Skeletal muscle tissue (tissue), 3 donors: ENCODE measurements at regions not wholly inside any gene's neighbourhood (a gene's known extent, or its start where the extent isn't known, plus 50 kb on each side); places are given as distances from the start of the nearest gene placed in this dataset.

ENCODE experiments used
- H3K27ac ChIP-seq: one replicate; pipeline ENCODE4 v1.7.0; 2013; ENCODE audit warnings: mild to moderate bottlenecking, low read depth, low read length, inconsistent platforms
- H3K27me3 ChIP-seq, 3 donors: one replicate each; pipeline ENCODE4 v1.7.0; 2013; ENCODE audit warnings: low read length in 3 of 3; ENCODE audit not compliant: control insufficient read depth in 3 of 3, insufficient read depth in 3 of 3
- H3K36me3 ChIP-seq, 3 donors: one replicate each; pipeline ENCODE4 v1.7.0; 2013; ENCODE audit warnings: low read length in 3 of 3; ENCODE audit not compliant: control insufficient read depth in 3 of 3, insufficient read depth in 3 of 3
- H3K4me1 ChIP-seq, 3 donors: one replicate each; pipeline ENCODE4 v1.7.0; 2013; ENCODE audit warnings: low read length in 3 of 3, mild to moderate bottlenecking in 3 of 3; ENCODE audit not compliant: control insufficient read depth in 3 of 3, insufficient read depth in 3 of 3
- H3K4me3 ChIP-seq, 3 donors: one replicate each; pipeline ENCODE4 v1.7.0; 2013; ENCODE audit warnings: low read length in 3 of 3
- H3K9ac ChIP-seq, 3 donors: one replicate each; pipeline ENCODE4 v1.7.0; 2013; ENCODE audit warnings: low read length in 3 of 3, mild to moderate bottlenecking in 3 of 3, moderate library complexity in 2 of 3, low read depth in 1 of 3
- H3K9me3 ChIP-seq, 3 donors: one replicate each; pipeline ENCODE4 v1.7.0; 2013; ENCODE audit warnings: low read length in 3 of 3; ENCODE audit not compliant: control insufficient read depth in 3 of 3
- donor health status: Osteomylitis.

DNA sequence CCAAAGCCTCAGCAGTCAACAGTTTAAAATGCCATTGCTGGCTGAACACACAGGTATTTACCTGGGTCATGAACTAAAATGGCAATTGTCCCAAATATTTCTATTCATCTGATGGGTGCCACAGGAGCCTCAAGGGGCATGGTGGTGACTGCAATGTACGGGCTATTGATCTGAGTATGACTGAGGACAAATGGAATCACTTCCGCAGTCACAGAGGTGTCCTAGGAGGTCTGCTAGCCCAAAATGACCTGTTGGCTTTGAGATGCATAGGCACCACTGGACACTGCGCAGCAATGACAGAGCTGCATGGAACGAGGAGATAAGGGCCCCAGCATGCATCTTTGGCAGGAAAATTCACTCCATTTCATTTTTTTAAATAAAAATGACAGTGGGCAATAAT is 474.1 kb upstream of the SOX5 start:
- no peak overlapping the region for H3K4me3 ChIP-seq
- H3K36me3 ChIP-seq, result no peaks in the 10 kb centered on the region
- no peaks in the 10 kb centered on the region for H3K27me3 ChIP-seq
- no peak overlapping the region for H3K27ac ChIP-seq
- H3K9ac ChIP-seq, result no peak overlapping the region
- H3K9me3 ChIP-seq, result no peaks in the 10 kb centered on the region
- H3K4me1 ChIP-seq, result no peaks in the 10 kb centered on the region

DNA sequence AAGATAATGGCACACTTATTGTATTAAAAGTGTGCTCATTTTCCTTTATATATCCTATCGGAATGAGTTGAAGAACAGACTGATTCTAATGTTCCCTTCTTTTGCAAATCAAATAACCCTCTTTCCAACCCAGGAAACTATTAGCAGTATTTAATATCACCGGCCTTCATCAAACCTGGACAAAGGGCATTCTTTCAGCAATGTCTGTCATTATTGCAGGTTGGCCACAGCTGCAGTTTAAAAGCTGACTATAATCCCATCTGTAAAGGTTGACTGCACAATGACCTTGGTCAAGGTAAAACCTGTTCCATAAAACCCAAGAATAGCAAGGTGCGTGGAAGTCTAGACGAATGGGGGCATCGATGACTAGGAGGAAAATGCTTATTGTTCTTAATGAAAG is 472.3 kb upstream of the SOX5 start:
- Histone ChIP-seq H3K9ac (no peak overlapping the region), H3K4me1 (no peaks in the 10 kb centered on the region), H3K27ac (no peak overlapping the region), H3K9me3 (no peaks in the 10 kb centered on the region), H3K4me3 (no peak overlapping the region), H3K27me3 (no peaks in the 10 kb centered on the region), H3K36me3 (no peaks in the 10 kb centered on the region)

DNA sequence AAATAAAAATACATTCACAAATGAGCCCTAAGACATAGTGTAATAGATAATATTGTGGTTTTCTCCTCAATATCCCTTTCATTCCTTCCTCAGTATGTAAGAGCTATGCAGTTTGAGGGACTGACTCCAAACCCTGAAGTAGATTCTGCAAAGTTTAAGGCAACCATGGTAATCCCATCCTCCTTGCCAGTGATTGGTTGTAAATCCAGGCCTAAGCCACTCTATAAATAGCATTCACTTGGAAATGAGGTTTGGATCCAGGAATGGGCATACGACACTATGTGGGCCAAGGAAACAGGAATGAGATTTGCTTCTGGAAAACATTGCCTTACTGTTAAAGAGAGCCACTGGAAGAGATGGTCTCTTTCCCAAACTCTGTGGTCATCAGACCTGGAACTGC is 468.7 kb upstream of the SOX5 start:
- H3K9ac ChIP-seq, result no peak overlapping the region
- no peaks in the 10 kb centered on the region for H3K36me3 ChIP-seq
- no peaks in the 10 kb centered on the region for H3K4me1 ChIP-seq
- no peak overlapping the region for H3K27ac ChIP-seq
- H3K27me3 ChIP-seq, result no peaks in the 10 kb centered on the region
- no peak overlapping the region for H3K4me3 ChIP-seq
- no peaks in the 10 kb centered on the region for H3K9me3 ChIP-seq

DNA sequence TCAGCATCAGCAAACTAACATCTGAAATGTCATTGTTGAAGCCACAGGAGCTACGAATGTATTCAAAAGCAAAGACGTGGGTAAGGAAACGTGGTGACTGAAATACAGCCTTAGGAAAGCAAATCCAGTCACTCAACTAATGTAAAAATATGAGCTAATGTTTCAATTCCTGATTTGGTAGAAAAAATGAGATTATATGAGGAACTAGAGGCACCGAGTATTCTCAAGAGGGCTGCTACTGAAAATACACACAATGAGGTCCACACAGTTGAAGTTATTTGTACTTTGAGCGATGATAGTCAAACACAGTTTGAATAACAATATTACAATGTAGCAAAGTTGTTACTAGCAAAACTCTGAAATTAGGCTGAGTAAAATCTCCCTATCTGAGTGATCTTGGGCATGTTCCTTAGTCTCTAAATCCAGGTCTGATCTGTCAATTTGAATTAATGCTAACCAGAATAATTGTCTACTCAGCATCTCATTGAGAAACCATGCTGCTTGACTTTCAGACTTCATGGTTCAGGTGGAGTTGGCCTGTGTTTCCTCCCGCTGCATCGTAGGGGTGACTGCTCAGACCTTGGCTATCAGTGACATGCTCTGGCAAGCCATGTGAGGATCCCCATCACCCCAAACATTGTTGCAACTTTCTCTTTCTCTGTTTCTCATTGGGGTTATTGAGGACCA is 467.1 kb upstream of the SOX5 start:
- no peak overlapping the region for H3K27ac ChIP-seq
- no peak overlapping the region for H3K9ac ChIP-seq
- no peaks in the 10 kb centered on the region for H3K4me1 ChIP-seq
- H3K9me3 ChIP-seq, result no peaks in the 10 kb centered on the region
- H3K27me3 ChIP-seq, result no peaks in the 10 kb centered on the region
- H3K4me3 ChIP-seq, result no peak overlapping the region
- H3K36me3 ChIP-seq, result no peaks in the 10 kb centered on the region

DNA sequence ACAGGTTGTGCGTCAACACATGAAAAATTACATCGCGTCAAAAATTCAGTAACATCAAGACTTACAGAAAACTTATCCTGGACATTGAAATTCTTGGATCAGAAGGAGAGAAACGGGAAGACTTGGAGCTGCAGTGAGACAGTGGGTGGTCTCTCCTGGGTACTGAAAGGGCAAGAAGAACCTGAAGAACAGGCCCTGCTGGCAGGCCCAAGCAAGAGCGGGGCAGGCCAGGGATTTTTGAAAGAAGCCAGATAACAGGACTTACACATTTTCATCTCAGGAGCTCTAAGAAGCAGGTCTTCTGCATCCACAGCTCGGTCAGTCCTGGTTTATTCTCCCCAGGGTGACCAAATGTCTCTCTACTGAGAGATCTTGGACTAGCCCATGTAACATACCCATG is 466.5 kb upstream of the SOX5 start:
- no peaks in the 10 kb centered on the region for H3K27me3 ChIP-seq
- no peak overlapping the region for H3K9ac ChIP-seq
- H3K9me3 ChIP-seq, result no peaks in the 10 kb centered on the region
- H3K4me3 ChIP-seq, result no peak overlapping the region
- no peaks in the 10 kb centered on the region for H3K36me3 ChIP-seq
- H3K27ac ChIP-seq, result no peak overlapping the region
- H3K4me1 ChIP-seq, result no peaks in the 10 kb centered on the region

DNA sequence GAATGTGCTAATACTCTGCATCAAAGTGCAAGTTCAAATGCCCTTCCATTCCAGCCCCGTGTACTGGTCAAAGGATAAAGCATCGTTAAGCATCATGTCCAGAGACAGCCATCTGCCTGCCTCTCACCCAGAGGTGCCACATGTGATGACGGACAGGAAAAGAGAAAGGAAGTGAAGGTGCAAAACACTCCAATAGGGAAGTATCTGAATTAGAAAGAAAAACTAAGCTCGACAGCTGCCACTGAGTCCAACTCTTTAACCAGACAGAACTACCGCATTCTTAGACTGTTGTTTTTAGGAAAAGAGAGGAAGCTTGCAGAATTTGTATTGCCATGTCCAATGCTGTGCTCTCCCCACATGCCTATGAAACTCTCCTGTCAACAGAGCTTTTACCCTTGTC is 465.0 kb upstream of the SOX5 start:
- no peak overlapping the region for H3K4me3 ChIP-seq

DNA sequence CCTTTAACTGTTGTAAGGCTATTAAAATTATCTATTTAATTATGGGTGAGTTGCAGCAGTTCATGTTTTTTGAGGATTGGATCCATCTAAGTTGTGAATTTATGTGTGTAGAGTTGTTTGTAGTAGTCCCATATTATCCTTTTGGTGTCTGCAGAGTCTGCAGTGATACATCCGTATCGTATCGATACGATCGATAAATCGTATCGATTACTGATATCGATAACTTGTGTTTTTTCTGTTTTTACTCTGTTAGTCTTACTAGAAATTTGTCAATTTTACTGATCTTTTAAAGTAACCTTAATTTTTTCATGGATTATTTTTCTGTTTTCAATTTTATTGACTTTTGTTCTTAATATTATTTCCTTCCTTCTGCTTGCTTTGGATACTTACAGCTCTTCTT is 462.5 kb upstream of the SOX5 start:
- Histone ChIP-seq H3K36me3 (no peaks in the 10 kb centered on the region), H3K4me3 (no peak overlapping the region), H3K9me3 (no peaks in the 10 kb centered on the region), H3K4me1 (no peaks in the 10 kb centered on the region), H3K27me3 (no peaks in the 10 kb centered on the region), H3K27ac (no peak overlapping the region), H3K9ac (no peak overlapping the region)

More for the DNA sequence above, 465.0 kb upstream of the SOX5 start:
- no peaks in the 10 kb centered on the region for H3K27me3 ChIP-seq
- no peaks in the 10 kb centered on the region for H3K36me3 ChIP-seq
- no peak overlapping the region for H3K9ac ChIP-seq
- no peaks in the 10 kb centered on the region for H3K4me1 ChIP-seq
- H3K27ac ChIP-seq, result no peak overlapping the region
- no peaks in the 10 kb centered on the region for H3K9me3 ChIP-seq

DNA sequence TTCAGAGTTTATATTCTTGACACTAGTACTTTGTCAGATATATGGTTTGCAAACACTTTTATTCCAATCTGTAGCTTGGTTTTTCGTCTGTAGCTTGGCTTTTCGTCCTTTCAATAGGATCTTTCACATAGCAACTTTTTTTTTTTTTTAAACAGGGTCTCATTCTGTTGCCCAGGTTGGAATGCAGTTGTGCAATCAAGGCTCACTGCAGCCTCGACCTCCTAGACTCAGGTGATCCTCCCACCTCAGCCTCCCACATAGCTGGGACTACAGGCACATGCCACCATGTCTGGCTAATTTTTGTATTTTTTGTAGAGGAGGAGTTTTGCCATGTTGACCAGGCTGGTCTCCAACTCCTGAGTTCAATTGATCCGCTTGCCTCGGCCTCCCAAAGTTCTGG is 460.4 kb upstream of the SOX5 start:
- H3K4me1 ChIP-seq, result no peaks in the 10 kb centered on the region
- H3K27me3 ChIP-seq, result no peaks in the 10 kb centered on the region
- H3K9me3 ChIP-seq, result no peaks in the 10 kb centered on the region
- no peak overlapping the region for H3K27ac ChIP-seq
- no peak overlapping the region for H3K4me3 ChIP-seq
- H3K9ac ChIP-seq, result no peak overlapping the region
- no peaks in the 10 kb centered on the region for H3K36me3 ChIP-seq

DNA sequence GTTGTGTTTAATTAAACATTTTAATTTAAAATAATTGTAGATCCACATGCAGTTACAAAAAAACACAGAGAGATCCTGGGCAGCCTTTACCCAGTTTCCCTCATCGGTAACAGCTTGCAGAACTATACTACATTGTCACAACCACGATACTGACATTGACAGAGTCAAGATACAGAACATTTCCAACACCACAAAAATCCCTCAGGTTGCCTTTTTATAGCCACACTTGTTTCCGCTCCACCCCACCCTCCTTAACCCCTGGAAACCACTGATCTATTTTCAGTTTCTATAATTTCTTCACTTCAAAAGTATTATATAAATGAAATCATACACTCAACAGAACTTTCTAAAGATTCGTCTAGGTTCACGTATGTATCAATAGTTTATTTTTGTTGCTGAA is 458.8 kb upstream of the SOX5 start:
- Histone ChIP-seq H3K4me1 (no peaks in the 10 kb centered on the region), H3K27me3 (no peaks in the 10 kb centered on the region), H3K4me3 (no peak overlapping the region), H3K9me3 (no peaks in the 10 kb centered on the region), H3K9ac (no peak overlapping the region), H3K36me3 (no peaks in the 10 kb centered on the region), H3K27ac (no peak overlapping the region)

DNA sequence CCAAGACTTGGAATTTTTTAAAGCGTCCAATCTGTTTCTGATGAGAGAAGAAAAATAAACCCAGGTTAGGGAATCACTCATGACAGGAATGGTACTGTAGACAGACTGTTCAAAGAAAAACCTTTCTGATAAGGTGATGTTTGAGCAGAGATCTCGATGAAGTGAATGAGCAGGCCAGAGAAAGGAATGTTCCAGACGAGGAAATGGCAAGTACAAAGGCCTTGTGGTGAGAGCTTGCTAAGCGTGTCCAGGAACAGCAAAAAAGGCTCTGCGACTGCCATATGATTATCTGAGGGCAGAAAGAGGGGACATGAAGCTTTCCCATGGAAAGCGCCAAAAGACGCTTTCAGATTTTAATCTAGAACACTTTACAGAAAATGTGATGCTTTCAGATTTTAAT is 458.4 kb upstream of the SOX5 start:
- Histone ChIP-seq H3K4me1 (no peaks in the 10 kb centered on the region), H3K4me3 (no peak overlapping the region), H3K27me3 (no peaks in the 10 kb centered on the region), H3K36me3 (no peaks in the 10 kb centered on the region), H3K9me3 (no peaks in the 10 kb centered on the region), H3K27ac (no peak overlapping the region), H3K9ac (no peak overlapping the region)
